Spinal cord (tissue), 9 donors: ENCODE measurements at regions not wholly inside any gene's neighbourhood (a gene's known extent, or its start where the extent isn't known, plus 50 kb on each side); places are given as distances from the start of the nearest gene placed in this dataset.
"Not testable (repeated sequence)": the region's sequence is repeated elsewhere in the genome, so short reads cannot be mapped to it uniquely, and the experiment has no call there.

Source experiments
- DNase-seq, 6 donors: peaks; one replicate each; pipeline versions ENCODE4 v3.0.0 to v3.0.0-alpha.2; 2013 to 2015; ENCODE audit warnings: low spot score in 6 of 6, low read depth in 4 of 6
- H3K27ac ChIP-seq: one replicate; pipeline ENCODE4 v1.5.1; 2013; ENCODE audit warnings: low read depth, low read length, control low read depth
- H3K27me3 ChIP-seq: one replicate; pipeline ENCODE4 v1.6.1; 2013; ENCODE audit warnings: low read length; ENCODE audit not compliant: control insufficient read depth, insufficient read depth
- H3K36me3 ChIP-seq: one replicate; pipeline ENCODE4 v1.6.1; 2013; ENCODE audit warnings: low read length; ENCODE audit not compliant: control insufficient read depth, insufficient read depth
- H3K4me1 ChIP-seq: one replicate; pipeline ENCODE4 v1.6.1; 2013; ENCODE audit warnings: low read length; ENCODE audit not compliant: control insufficient read depth, insufficient read depth
- H3K4me3 ChIP-seq: one replicate; pipeline ENCODE4 v1.5.1; 2013; ENCODE audit warnings: low read depth, low read length, control low read depth
- H3K9me3 ChIP-seq: one replicate; pipeline ENCODE4 v1.6.1; 2013; ENCODE audit warnings: low read length; ENCODE audit not compliant: control insufficient read depth, insufficient read depth
- WGBS: methylation state at CpG from one replicate; pipeline ENCODE4 v1.1.5; 2013; ENCODE audit warnings: missing lambda C conversion rate; ENCODE audit not compliant: insufficient coverage; 5-methylcytosine and 5-hydroxymethylcytosine counted together
- donor health status: healthy.

GRCh38 chr15:77897113-77897895 is 180.2 kb downstream of the TBC1D2B start:
- H3K4me3 ChIP-seq, H3K36me3 ChIP-seq, H3K4me1 ChIP-seq, H3K27ac ChIP-seq, H3K9me3 ChIP-seq, DNase-seq, H3K27me3 ChIP-seq: not testable (repeated sequence)
- 94% methylated on average over 37 of the region's 37 CpGs for WGBS

DNA sequence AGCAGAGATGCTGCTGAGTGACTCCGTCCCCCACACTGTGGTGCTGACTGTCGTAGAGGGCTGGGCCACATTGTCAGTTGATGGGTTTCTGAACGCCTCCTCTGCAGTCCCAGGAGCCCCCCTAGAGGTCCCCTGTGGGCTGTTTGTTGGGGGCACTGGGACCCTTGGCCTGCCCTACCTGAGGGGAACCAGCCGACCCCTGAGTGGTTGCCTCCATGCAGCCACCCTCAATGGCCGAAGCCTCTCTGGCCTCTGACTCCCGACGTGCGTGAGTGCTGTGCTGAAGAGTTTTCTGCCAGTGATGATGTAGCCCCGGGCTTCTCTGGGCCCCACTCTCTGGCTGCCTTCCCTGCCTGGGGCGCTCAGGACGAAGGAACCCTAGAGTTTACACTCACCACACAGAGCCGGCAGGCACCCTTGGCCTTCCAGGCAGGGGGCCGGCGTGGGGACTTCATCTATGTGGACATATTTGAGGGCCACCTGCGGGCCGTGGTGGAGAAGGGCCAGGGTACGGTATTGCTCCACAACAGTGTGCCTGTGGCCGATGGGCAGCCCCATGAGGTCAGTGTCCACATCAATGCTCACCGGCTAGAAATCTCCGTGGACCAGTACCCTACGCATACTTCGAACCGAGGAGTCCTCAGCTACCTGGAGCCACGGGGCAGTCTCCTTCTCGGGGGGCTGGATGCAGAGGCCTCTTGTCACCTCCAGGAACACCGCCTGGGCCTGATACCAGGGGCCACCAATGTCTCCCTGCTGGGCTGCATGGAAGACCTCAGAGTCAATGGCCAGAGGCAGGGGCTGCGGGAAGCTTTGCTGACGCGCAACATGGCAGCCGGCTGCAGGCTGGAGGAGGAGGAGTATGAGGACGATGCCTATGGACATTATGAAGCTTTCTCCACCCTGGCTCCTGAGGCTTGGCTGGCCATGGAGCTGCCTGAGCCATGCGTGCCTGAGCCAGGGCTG is 181.1 kb downstream of the TBC1D2B start:
- H3K4me3 ChIP-seq, H3K27ac ChIP-seq, H3K27me3 ChIP-seq, DNase-seq, H3K9me3 ChIP-seq, H3K36me3 ChIP-seq: not testable (repeated sequence)
- 83% methylated on average over 23 of the region's 32 CpGs for WGBS
- H3K4me1 ChIP-seq: peaks cover 12% of the 10 kb centered on the region

DNA sequence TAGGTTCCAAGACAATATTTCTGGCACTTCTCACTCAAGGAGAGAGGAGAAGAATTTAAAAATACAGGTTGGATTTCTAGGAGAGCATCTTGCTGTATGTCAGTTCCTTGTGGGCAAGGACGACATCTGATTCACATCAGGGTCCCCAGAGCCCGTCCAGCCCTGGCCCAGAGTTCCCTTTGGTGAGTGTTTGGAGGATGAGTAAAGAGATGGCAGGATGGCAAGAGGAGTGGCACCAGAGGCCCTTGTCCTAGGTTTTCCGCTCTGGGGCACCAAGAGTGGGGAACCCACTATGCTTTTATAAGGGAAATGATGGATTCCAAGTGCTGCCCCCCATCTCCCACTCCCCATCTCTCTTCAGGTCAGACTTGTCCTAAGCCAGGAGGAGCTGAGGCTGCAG is 181.8 kb downstream of the TBC1D2B start:
- H3K4me3 ChIP-seq: no peak overlapping the region
- 77% methylated on average over 2 of the region's 3 CpGs for whole genome bisulfite sequencing
- H3K27me3 ChIP-seq: no peaks in the 10 kb centered on the region
- no peaks in the 10 kb centered on the region for H3K9me3 ChIP-seq
- DNase-seq: no peak
- H3K4me1 ChIP-seq: peaks cover 19% of the 10 kb centered on the region
- H3K36me3 ChIP-seq: no peaks in the 10 kb centered on the region
- H3K27ac ChIP-seq: no peak overlapping the region

DNA sequence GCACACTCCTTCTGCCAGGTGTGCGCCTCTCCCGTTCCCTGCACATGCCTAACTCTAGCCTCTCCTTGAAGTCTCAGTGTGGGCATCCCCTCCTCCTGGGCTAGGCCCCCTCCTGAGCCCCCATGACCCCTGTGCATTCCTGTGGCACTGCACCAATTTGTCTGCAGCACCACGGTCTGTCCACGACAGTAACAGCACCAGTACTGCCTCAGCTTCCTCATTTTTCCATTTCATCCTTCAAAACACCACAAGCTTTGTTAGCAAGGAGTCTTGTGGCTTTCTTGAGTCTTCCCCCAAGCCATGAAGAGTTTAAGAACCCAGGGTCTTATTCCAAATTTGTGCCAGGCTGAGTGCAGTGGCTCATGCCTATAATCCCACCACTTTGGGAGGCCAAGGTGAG is 182.4 kb downstream of the TBC1D2B start:
- H3K27me3 ChIP-seq, H3K36me3 ChIP-seq, DNase-seq, H3K4me3 ChIP-seq, H3K9me3 ChIP-seq, H3K27ac ChIP-seq: not testable (repeated sequence)
- H3K4me1 ChIP-seq: peaks cover 23% of the 10 kb centered on the region
- 80% methylated on average over 4 of the region's 4 CpGs for WGBS

DNA sequence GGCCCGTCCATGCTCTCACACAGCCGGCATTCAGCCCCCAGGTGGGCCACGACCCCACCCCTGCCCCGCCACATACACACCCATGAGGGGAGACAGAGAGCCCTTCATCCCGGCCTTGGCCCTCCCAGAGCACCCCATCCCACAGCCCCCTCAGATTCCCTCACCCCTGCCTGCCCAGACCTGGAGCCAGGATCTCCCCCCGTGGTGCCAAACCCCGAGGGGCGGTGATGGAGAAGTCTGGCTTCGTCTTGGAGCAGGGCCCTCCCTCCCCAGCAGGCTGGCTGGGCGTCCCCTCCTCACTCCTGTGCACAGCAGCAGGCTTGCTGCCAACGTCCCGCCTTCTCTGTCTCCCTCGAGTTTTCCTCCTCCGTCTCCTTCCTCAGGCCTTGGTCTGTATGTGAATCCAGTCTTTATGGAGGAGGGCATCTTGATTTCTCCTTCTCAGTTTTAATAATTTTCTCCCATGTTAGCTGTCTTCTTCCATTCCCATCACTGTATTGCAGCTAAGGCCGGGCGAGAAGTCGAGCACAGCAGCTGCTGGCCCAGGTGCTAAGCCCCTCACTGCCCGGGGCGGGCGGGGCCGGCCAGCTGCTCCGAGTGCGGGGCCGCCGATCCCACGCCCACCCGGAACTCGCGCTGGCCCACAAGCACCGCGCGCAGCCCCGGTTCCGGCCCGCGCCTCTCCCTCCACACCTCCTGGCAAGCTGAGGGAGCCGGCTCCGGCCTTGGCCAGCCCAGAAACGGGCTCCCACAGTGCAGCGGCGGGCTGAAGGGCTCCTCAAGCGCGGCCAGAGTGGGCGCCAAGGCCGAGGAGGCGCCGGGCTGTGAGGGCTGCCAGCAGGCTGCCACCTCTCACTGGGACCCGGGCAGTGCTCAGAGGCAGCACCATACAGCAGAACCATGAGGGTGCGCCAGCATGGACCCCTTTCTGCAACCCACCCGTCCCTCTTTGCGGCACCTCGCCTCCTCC is 183.6 kb downstream of the TBC1D2B start:
- 79% methylated on average over 25 of the region's 52 CpGs for WGBS
- H3K36me3 ChIP-seq, H3K9me3 ChIP-seq, H3K27me3 ChIP-seq, H3K27ac ChIP-seq, DNase-seq, H3K4me3 ChIP-seq: not testable (repeated sequence)
- H3K4me1 ChIP-seq: peaks cover 33% of the 10 kb centered on the region

DNA sequence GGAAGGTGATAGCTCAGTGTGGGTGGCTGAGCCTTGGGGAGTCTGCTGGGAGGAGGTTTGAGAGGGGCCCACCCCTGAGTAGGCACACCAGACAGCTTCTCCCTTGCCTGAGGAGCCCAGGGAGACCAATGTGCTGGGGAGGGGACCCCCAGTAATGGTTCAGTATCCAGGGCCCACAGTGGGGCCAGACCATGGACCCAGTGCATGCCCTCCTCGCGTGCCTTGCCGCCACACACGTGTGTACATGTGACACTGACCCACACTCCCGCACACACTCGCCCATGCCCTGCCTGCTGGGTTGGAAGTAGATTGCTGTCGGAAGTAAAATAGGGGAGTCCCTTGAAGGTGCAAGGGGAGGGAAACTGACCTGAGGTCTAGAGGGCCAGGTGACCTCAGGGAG is 184.3 kb downstream of the TBC1D2B start:
- not testable (repeated sequence) for H3K4me3 ChIP-seq, H3K36me3 ChIP-seq, H3K27me3 ChIP-seq, H3K27ac ChIP-seq, H3K9me3 ChIP-seq, DNase-seq
- 75% methylated on average over 1 of the region's 7 CpGs for WGBS
- peaks cover 33% of the 10 kb centered on the region for H3K4me1 ChIP-seq

GRCh38 chr15:77892335-77892734 is 185.2 kb downstream of the TBC1D2B start:
- H3K4me3 ChIP-seq: no peak overlapping the region
- no peaks in the 10 kb centered on the region for H3K27me3 ChIP-seq
- DNase-seq: no peak
- 93% methylated on average over 1 of the region's 3 CpGs for WGBS
- H3K9me3 ChIP-seq: no peaks in the 10 kb centered on the region
- H3K4me1 ChIP-seq: peaks cover 34% of the 10 kb centered on the region
- no peaks in the 10 kb centered on the region for H3K36me3 ChIP-seq
- no peak overlapping the region for H3K27ac ChIP-seq

- 51% methylated on average over 4 of the region's 8 CpGs for WGBS
Observed at GRCh38 chr15:77891862-77892261, 185.6 kb downstream of the TBC1D2B start.

More at GRCh38 chr15:77891862-77892261, 185.6 kb downstream of the TBC1D2B start:
- DNase-seq, H3K27me3 ChIP-seq, H3K9me3 ChIP-seq, H3K27ac ChIP-seq, H3K4me3 ChIP-seq, H3K36me3 ChIP-seq: not testable (repeated sequence)
- H3K4me1 ChIP-seq: peaks cover 39% of the 10 kb centered on the region
